ENCODE measurements at regions not wholly inside any gene's neighbourhood (a gene's known extent, or its start where the extent isn't known, plus 50 kb on each side); places are given as distances from the start of the nearest gene placed in this dataset.
"Not testable (repeated sequence)": the region's sequence is repeated elsewhere in the genome, so short reads cannot be mapped to it uniquely, and the experiment has no call there.

DNA sequence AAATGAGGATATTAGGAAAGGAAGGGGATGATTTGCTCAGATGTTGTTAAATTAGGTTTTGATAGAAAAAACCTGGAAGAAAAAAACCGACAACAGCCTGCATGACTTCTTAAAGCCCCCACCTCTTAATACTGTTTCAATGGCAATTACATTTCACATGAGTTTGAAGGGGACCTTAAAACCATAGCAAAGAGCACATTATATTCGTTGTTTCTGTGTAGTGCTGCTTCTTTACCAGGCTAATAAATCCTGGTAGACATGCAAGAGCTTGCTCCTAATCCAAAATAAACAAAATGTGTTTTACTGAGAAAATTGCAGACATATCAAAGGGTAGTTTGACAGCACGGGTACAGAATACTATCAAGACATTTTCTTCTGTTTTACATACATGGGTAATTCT, 154.7 kb upstream of the NIPA1 start:
- not testable (repeated sequence) for TF ChIP-seq POLR2A, CTCF (IDR thresholded peaks at IDR 0.05)

Data from heart left ventricle (tissue), 13 donors.